ENCODE measurements at regions not wholly inside any gene's neighbourhood (a gene's known extent, or its start where the extent isn't known, plus 50 kb on each side); places are given as distances from the start of the nearest gene placed in this dataset.

- DNase-seq, result no peak
- intact Hi-C loops (cut with micrococcal nuclease), result no loop called here
- Mint-ChIP-seq H3K27ac (no peak overlapping the region), H3K36me3 (ENCODE audit: low read depth) (no peaks in the 10 kb centered on the region), H3K27me3 (ENCODE audit: low read depth) (no peaks in the 10 kb centered on the region), H3K9me3 (peaks cover 3% of the 10 kb centered on the region), H3K4me1 (ENCODE audit: low read depth) (no peaks in the 10 kb centered on the region), H3K4me3 (no peak overlapping the region)
- CTCF ChIA-PET, result no interaction called here
Observed at GRCh38 chr1:80050085-80050484, 1043.6 kb upstream of the ADGRL4 start.

GRCh38 chr1:80048716-80049115, 1042.2 kb upstream of the ADGRL4 start:
- Mint-ChIP-seq H3K36me3 (ENCODE audit: low read depth) (no peaks in the 10 kb centered on the region), H3K4me1 (ENCODE audit: low read depth) (no peaks in the 10 kb centered on the region)

GRCh38 chr1:80047791-80048190, 1041.3 kb upstream of the ADGRL4 start:
- Mint-ChIP-seq H3K4me3 (no peak overlapping the region), H3K36me3 (ENCODE audit: low read depth) (no peaks in the 10 kb centered on the region), H3K27me3 (ENCODE audit: low read depth) (no peaks in the 10 kb centered on the region), H3K4me1 (ENCODE audit: low read depth) (no peaks in the 10 kb centered on the region), H3K27ac (no peak overlapping the region), H3K9me3 (peaks cover 3% of the 10 kb centered on the region)
- DNase-seq, result no peak
- intact Hi-C loops (cut with micrococcal nuclease), result no loop called here
- CTCF ChIA-PET, result no interaction called here

More at GRCh38 chr1:80048716-80049115, 1042.2 kb upstream of the ADGRL4 start:
- DNase-seq, result no peak
- CTCF ChIA-PET, result no interaction called here
- no peak overlapping the region for H3K4me3 Mint-ChIP-seq
- H3K9me3 Mint-ChIP-seq, result peaks cover 3% of the 10 kb centered on the region
- H3K27ac Mint-ChIP-seq, result no peak overlapping the region
- H3K27me3 Mint-ChIP-seq (ENCODE audit: low read depth), result no peaks in the 10 kb centered on the region
- intact Hi-C loops (cut with micrococcal nuclease), result no loop called here

- no peaks in the 10 kb centered on the region for H3K36me3 Mint-ChIP-seq (ENCODE audit: low read depth)
- no peak overlapping the region for H3K27ac Mint-ChIP-seq
- no peak overlapping the region for H3K4me3 Mint-ChIP-seq
- CTCF ChIA-PET, result no interaction called here
- peaks cover 4% of the 10 kb centered on the region for H3K9me3 Mint-ChIP-seq
- intact Hi-C loops (cut with micrococcal nuclease), result no loop called here
- no peaks in the 10 kb centered on the region for H3K27me3 Mint-ChIP-seq (ENCODE audit: low read depth)
- no peak for DNase-seq
- no peaks in the 10 kb centered on the region for H3K4me1 Mint-ChIP-seq (ENCODE audit: low read depth)
Observed at GRCh38 chr1:80044662-80045061, 1038.1 kb upstream of the ADGRL4 start.

GRCh38 chr1:80036690-80037432, 1030.3 kb upstream of the ADGRL4 start:
- H3K9me3 Mint-ChIP-seq, result peaks cover 7% of the 10 kb centered on the region
- H3K27me3 Mint-ChIP-seq (ENCODE audit: low read depth), result no peaks in the 10 kb centered on the region
- intact Hi-C loops (cut with micrococcal nuclease), result no loop called here

GRCh38 chr1:80023358-80023757, 1016.8 kb upstream of the ADGRL4 start:
- Mint-ChIP-seq H3K27ac (no peak overlapping the region), H3K9me3 (peaks cover 1% of the 10 kb centered on the region), H3K4me3 (no peak overlapping the region), H3K4me1 (ENCODE audit: low read depth) (no peaks in the 10 kb centered on the region), H3K36me3 (ENCODE audit: low read depth) (no peaks in the 10 kb centered on the region), H3K27me3 (ENCODE audit: low read depth) (no peaks in the 10 kb centered on the region)
- no peak for DNase-seq
- intact Hi-C loops (cut with micrococcal nuclease), result no loop called here
- CTCF ChIA-PET, result no interaction called here

More at GRCh38 chr1:80036690-80037432, 1030.3 kb upstream of the ADGRL4 start:
- DNase-seq, result no peak
- Mint-ChIP-seq H3K36me3 (ENCODE audit: low read depth) (no peaks in the 10 kb centered on the region), H3K4me1 (ENCODE audit: low read depth) (no peaks in the 10 kb centered on the region), H3K27ac (no peak overlapping the region), H3K4me3 (no peak overlapping the region)
- CTCF ChIA-PET, result no interaction called here

- no peak for DNase-seq
- Mint-ChIP-seq H3K4me3 (no peak overlapping the region), H3K27me3 (ENCODE audit: low read depth) (no peaks in the 10 kb centered on the region), H3K9me3 (no peaks in the 10 kb centered on the region), H3K4me1 (ENCODE audit: low read depth) (no peaks in the 10 kb centered on the region), H3K27ac (no peak overlapping the region), H3K36me3 (ENCODE audit: low read depth) (no peaks in the 10 kb centered on the region)
- intact Hi-C loops (cut with micrococcal nuclease), result no loop called here
- CTCF ChIA-PET, result no interaction called here
Observed at GRCh38 chr1:80021891-80022290, 1015.4 kb upstream of the ADGRL4 start.

GRCh38 chr1:80018348-80018747, 1011.8 kb upstream of the ADGRL4 start:
- no peak for DNase-seq
- Mint-ChIP-seq H3K4me1 (ENCODE audit: low read depth) (no peaks in the 10 kb centered on the region), H3K27me3 (ENCODE audit: low read depth) (no peaks in the 10 kb centered on the region), H3K36me3 (ENCODE audit: low read depth) (no peaks in the 10 kb centered on the region), H3K27ac (no peak overlapping the region), H3K9me3 (no peaks in the 10 kb centered on the region), H3K4me3 (no peak overlapping the region)
- CTCF ChIA-PET, result no interaction called here
- intact Hi-C loops (cut with micrococcal nuclease), result no loop called here

GRCh38 chr1:80008934-80009333, 1002.4 kb upstream of the ADGRL4 start:
- Mint-ChIP-seq H3K27ac (no peak overlapping the region), H3K9me3 (peaks cover 3% of the 10 kb centered on the region), H3K27me3 (ENCODE audit: low read depth) (no peaks in the 10 kb centered on the region), H3K4me1 (ENCODE audit: low read depth) (no peaks in the 10 kb centered on the region), H3K36me3 (ENCODE audit: low read depth) (no peaks in the 10 kb centered on the region), H3K4me3 (no peak overlapping the region)
- intact Hi-C loops (cut with micrococcal nuclease), result no loop called here
- no peak for DNase-seq
- CTCF ChIA-PET, result no interaction called here

GRCh38 chr1:80003250-80003649, 996.7 kb upstream of the ADGRL4 start:
- H3K27me3 Mint-ChIP-seq (ENCODE audit: low read depth), result no peaks in the 10 kb centered on the region
- no peak overlapping the region for H3K4me3 Mint-ChIP-seq
- no peaks in the 10 kb centered on the region for H3K4me1 Mint-ChIP-seq (ENCODE audit: low read depth)
- CTCF ChIA-PET, result no interaction called here
- no peaks in the 10 kb centered on the region for H3K36me3 Mint-ChIP-seq (ENCODE audit: low read depth)
- peaks cover 13% of the 10 kb centered on the region for H3K9me3 Mint-ChIP-seq
- H3K27ac Mint-ChIP-seq, result no peak overlapping the region
- intact Hi-C loops (cut with micrococcal nuclease), result no loop called here
- no peak for DNase-seq

- H3K27me3 Mint-ChIP-seq (ENCODE audit: low read depth), result no peaks in the 10 kb centered on the region
- CTCF ChIA-PET, result no interaction called here
Observed at GRCh38 chr1:79988401-79988800, 981.9 kb upstream of the ADGRL4 start.

GRCh38 chr1:79982211-79982610, 975.7 kb upstream of the ADGRL4 start:
- intact Hi-C loops (cut with micrococcal nuclease), result no loop called here
- H3K27me3 Mint-ChIP-seq (ENCODE audit: low read depth), result no peaks in the 10 kb centered on the region
- no peaks in the 10 kb centered on the region for H3K9me3 Mint-ChIP-seq
- H3K27ac Mint-ChIP-seq, result no peak overlapping the region
- H3K36me3 Mint-ChIP-seq (ENCODE audit: low read depth), result no peaks in the 10 kb centered on the region
- H3K4me3 Mint-ChIP-seq, result no peak overlapping the region
- no peaks in the 10 kb centered on the region for H3K4me1 Mint-ChIP-seq (ENCODE audit: low read depth)
- no peak for DNase-seq
- CTCF ChIA-PET, result no interaction called here

More at GRCh38 chr1:79988401-79988800, 981.9 kb upstream of the ADGRL4 start:
- intact Hi-C loops (cut with micrococcal nuclease), result no loop called here
- H3K36me3 Mint-ChIP-seq (ENCODE audit: low read depth), result no peaks in the 10 kb centered on the region
- DNase-seq, result no peak
- H3K4me3 Mint-ChIP-seq, result no peak overlapping the region
- no peaks in the 10 kb centered on the region for H3K4me1 Mint-ChIP-seq (ENCODE audit: low read depth)
- H3K27ac Mint-ChIP-seq, result no peak overlapping the region
- H3K9me3 Mint-ChIP-seq, result no peaks in the 10 kb centered on the region

GRCh38 chr1:79981481-79981880, 975.0 kb upstream of the ADGRL4 start:
- CTCF ChIA-PET, result no interaction called here
- H3K27ac Mint-ChIP-seq, result no peak overlapping the region
- no peak overlapping the region for H3K4me3 Mint-ChIP-seq
- no peak for DNase-seq
- no peaks in the 10 kb centered on the region for H3K9me3 Mint-ChIP-seq
- no peaks in the 10 kb centered on the region for H3K27me3 Mint-ChIP-seq (ENCODE audit: low read depth)
- no peaks in the 10 kb centered on the region for H3K36me3 Mint-ChIP-seq (ENCODE audit: low read depth)
- H3K4me1 Mint-ChIP-seq (ENCODE audit: low read depth), result no peaks in the 10 kb centered on the region
- intact Hi-C loops (cut with micrococcal nuclease), result no loop called here
